ENCODE measurements at regions not wholly inside any gene's neighbourhood (a gene's known extent, or its start where the extent isn't known, plus 50 kb on each side); places are given as distances from the start of the nearest gene placed in this dataset.

DNA sequence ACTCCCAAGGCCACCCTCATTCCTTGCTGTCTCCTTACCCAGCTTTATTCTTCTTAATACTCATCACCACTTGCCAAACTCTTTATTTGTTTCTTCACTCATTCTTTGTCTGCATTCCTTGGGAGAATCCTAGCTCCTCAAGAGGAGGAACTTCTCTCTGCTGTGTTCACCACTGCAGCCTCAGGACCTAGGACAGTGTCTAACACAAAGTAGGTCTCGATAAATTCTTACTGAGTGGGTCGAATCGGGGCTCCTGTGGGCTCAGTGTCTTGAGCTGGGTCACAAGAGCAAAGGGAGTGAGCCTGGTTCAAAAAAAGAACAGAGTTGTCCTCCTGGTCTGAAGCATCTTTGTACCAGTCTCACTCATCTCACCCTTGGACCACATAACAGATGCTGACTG lies 224.1 kb upstream of the TMEM132C start:
- no peak for TF ChIP-seq ZFX (IDR thresholded peaks at IDR 0.05; ENCODE audit: borderline replicate concordance)
- TF ChIP-seq, protein P1, sequence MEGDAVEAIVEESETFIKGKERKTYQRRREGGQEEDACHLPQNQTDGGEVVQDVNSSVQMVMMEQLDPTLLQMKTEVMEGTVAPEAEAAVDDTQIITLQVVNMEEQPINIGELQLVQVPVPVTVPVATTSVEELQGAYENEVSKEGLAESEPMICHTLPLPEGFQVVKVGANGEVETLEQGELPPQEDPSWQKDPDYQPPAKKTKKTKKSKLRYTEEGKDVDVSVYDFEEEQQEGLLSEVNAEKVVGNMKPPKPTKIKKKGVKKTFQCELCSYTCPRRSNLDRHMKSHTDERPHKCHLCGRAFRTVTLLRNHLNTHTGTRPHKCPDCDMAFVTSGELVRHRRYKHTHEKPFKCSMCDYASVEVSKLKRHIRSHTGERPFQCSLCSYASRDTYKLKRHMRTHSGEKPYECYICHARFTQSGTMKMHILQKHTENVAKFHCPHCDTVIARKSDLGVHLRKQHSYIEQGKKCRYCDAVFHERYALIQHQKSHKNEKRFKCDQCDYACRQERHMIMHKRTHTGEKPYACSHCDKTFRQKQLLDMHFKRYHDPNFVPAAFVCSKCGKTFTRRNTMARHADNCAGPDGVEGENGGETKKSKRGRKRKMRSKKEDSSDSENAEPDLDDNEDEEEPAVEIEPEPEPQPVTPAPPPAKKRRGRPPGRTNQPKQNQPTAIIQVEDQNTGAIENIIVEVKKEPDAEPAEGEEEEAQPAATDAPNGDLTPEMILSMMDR (IDR thresholded peaks at IDR 0.05), result no peak
- no peak overlapping the region for H3K27ac ChIP-seq

DNA sequence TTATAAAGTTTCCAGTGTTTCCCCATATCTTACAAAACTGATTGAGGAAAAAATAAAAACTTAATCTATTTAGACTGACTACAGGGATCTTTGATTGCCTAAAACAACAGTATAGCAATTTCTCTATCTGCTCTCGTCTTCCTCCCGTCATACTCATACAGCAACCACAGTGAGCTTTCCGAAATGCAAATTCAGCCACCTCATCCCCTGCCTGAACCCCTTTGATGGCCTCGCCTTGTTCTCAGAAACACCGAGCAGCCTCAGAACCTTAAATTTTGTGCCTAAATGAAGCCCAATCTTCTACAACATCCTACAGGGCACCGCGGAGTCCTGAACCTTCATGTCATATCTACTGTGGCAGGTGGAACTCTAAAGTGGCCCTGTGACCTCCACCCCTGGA lies 223.7 kb upstream of the TMEM132C start:
- TF ChIP-seq, protein P1 (IDR thresholded peaks at IDR 0.05), result no peak
- TF ChIP-seq ZFX (IDR thresholded peaks at IDR 0.05; ENCODE audit: borderline replicate concordance), result no peak
- H3K27ac ChIP-seq, result no peak overlapping the region

DNA sequence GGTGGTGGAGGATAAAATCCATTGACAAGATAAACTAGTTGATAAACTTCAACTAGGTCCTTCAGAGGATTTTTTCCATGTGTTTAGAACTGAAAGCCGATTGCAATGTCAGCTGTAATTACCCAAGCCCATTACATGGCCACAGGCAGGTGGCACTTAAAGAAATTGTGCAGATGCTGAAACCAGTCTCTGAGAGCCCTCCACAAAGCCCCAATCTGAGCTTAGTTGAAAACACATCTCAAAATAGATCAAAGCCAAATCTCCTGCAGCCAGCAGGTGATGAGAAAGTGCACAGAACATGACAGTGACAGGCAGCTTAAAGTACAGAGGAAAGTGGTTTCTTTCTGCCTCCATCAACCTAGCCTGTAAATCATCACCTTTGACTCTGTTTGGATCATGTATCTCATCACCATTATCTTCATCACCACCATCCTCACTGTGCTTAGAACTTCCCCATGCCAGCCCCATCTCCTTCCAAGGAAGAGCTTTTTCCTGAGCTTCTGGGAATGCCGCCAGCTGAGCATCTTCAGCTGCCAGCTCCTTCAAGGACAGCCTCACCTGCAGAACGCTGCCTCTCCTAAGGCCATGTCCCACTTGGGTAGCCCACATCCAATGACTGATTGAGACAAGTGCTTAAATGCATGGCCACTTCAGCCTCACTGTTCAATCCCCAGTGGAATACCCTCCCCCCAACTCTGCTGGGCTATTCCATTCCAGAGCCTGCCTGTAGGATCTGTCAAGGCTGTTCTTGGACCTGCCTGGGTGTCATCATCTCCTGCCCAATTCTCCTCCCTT lies 219.5 kb upstream of the TMEM132C start:
- no peak overlapping the region for H3K27ac ChIP-seq
- TF ChIP-seq, protein P1 (IDR thresholded peaks at IDR 0.05), result no peak
- no peak for TF ChIP-seq ZFX (IDR thresholded peaks at IDR 0.05; ENCODE audit: borderline replicate concordance)

DNA sequence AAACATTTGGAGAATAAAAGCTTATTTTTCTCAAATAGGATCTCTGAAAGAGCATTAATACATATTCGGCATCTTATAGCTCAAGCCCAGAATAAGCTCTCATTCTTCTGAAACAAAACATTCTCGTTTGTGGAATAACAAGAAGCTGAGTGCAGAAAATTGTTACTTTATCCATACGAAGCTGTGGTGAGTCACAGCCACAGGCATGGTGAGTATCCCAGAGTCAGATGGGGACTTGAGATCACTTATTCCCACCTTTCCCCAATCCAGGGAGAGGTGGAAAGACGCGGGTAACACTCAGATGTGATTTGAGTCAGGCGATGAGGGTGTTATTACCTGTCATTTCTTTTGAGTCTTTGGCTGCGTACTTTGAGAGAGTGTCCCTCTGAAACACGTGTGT lies 214.6 kb upstream of the TMEM132C start:
- H3K27ac ChIP-seq, result no peak overlapping the region
- TF ChIP-seq ZFX (IDR thresholded peaks at IDR 0.05; ENCODE audit: borderline replicate concordance), result no peak
- TF ChIP-seq, protein P1 (IDR thresholded peaks at IDR 0.05), result no peak

DNA sequence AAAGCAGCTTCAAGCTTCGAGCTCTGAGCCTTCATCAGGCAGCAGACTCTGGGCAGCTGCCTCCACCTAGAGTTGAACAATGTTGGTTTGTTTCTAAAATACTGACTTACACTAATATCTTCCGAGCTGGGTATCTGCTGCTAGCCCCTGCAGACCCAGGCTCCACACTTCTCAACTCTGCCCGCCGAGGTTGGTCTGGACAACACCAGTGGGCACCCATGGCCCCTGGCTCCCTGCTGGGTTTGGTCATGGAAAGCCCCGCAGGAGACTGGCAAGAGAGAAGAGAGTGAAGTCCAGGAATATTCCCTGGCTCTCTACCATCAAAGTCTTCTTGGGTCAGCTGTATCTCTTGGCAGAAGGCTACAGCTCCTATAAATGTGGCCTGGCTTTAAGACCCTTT lies 214.2 kb upstream of the TMEM132C start:
- H3K27ac ChIP-seq, result no peak overlapping the region
- TF ChIP-seq, protein P1 (IDR thresholded peaks at IDR 0.05), result no peak
- TF ChIP-seq ZFX (IDR thresholded peaks at IDR 0.05; ENCODE audit: borderline replicate concordance), result no peak

DNA sequence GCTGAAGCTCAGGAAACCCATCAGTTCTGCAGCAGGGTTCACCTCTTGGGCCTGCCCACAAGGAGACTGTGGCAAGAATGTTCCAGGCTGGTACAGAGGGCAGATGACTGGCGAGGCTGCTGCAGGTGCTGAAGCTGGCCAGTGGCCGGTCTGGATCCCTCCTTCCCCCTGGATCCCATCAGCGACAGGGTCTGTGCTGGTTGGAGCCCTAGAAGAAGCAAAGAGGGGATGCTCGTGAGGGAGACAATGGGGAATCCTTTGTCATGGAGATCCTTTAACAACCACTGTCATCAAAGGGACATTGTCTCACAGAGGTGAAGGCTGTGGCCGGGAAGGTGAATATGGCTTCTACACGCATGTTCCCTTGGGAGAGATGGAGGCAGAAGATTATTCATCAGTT lies 211.4 kb upstream of the TMEM132C start:
- TF ChIP-seq, protein P1 (IDR thresholded peaks at IDR 0.05), result no peak
- no peak for TF ChIP-seq ZFX (IDR thresholded peaks at IDR 0.05; ENCODE audit: borderline replicate concordance)
- H3K27ac ChIP-seq, result no peak overlapping the region

DNA sequence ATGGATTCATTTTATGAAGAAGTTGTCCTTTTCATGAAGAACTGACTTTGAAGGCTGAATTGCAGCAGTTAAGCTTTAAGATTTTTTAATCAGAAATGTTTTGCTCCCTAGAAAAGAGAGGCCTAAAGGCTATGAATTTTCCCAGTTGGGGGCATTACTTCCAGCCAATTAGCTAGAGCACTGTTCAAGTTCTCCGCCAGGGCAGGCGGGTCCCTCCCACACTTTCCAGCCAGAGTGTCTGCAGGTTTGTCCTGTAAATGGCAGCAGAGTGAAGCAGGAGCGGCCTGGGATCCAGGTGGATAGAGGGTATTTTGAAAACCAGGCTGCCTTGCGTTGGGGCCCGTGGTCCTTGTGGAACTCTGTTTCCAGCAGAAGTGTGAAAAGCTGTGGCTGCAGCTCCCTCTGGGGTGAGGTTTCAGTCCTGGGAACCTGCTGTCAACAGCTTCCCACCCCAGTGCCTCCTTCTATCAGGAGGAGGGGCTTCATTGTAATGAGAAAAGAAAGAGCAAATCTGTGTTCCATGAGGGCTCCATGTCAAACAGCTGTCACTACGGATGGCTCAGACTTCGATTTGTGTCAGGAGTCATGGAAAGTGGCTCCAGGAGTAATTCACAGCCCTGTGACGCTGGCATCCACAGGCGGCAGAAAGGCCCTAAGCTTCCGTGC lies 210.7 kb upstream of the TMEM132C start:
- TF ChIP-seq, protein P1 (IDR thresholded peaks at IDR 0.05), result no peak
- no peak for TF ChIP-seq ZFX (IDR thresholded peaks at IDR 0.05; ENCODE audit: borderline replicate concordance)
- H3K27ac ChIP-seq, result no peak overlapping the region
